ENCODE measurements at regions not wholly inside any gene's neighbourhood (a gene's known extent, or its start where the extent isn't known, plus 50 kb on each side); places are given as distances from the start of the nearest gene placed in this dataset.

DNA sequence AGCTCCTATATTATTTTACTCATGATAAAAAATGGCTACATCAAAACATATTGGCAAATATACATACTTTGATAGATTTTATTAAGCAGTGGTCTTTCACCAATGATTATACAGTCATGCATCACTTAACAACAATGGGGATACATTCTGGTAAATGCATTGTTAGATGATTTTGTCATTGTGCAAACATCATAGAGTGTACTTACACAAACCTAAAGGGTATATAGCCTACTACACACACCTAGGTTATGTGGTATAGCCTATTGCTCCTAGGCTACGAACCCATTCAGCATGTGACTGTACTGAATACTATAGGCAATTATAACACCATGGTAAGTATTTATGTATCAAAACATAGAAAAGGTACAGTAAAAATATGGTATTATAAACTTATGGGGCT is 98.9 kb upstream of the IL6 start:
- Mint-ChIP-seq H3K27me3 (ENCODE audit: low read depth in 3 of 3) (peaks cover 2 to 11% (median 4%) of the 10 kb centered on the region in 3 donors), H3K27ac (no peak overlapping the region), H3K4me3 (no peak overlapping the region), H3K4me1 (no peaks in the 10 kb centered on the region), H3K9me3 (peaks cover 0 to 2% (median 0%) of the 10 kb centered on the region in 7 donors), H3K36me3 (no peaks in the 10 kb centered on the region)
- no CpG with 5 or more reads among the region's 1 CpG for WGBS (ENCODE audit: insufficient coverage)
- no peak for DNase-seq
- Histone ChIP-seq H3K27me3 (ENCODE audit: control insufficient read depth in 2 of 2, insufficient read depth in 2 of 2, low read length in 2 of 2) (peaks cover 0 to 4% of the 10 kb centered on the region in 2 donors), H3K79me2 (ENCODE audit: insufficient read depth, low read length) (no peaks in the 10 kb centered on the region), H3K4me1 (ENCODE audit: control insufficient read depth in 1 of 2, insufficient read depth in 2 of 2, low read length in 2 of 2) (no peaks in the 10 kb centered on the region), H3K36me3 (replicated peaks in 1 of 2; ENCODE audit: control insufficient read depth in 1 of 2, insufficient read depth in 2 of 2, low read length in 2 of 2) (no peaks in the 10 kb centered on the region), H4K20me1 (ENCODE audit: insufficient read depth, low read length) (no peaks in the 10 kb centered on the region), H3K4me2 (replicated peaks; ENCODE audit: extremely low read depth, low read length, poor library complexity, severe bottlenecking) (no peak overlapping the region), H2AFZ (ENCODE audit: insufficient read depth, low read depth, low read length, poor library complexity, severe bottlenecking) (no peak overlapping the region), H3K4me3 (replicated peaks in 1 of 3; ENCODE audit: low read depth in 2 of 3, low read length in 3 of 3) (no peak overlapping the region), H3K9ac (ENCODE audit: insufficient read depth, low read length, poor library complexity, severe bottlenecking) (no peak overlapping the region), H3K9me3 (replicated peaks in 1 of 2; ENCODE audit: control insufficient read depth in 1 of 2, insufficient read depth in 1 of 2, low read length in 2 of 2) (no peaks in the 10 kb centered on the region), H3K27ac (ENCODE audit: low read depth in 1 of 2, low read length in 2 of 2) (no peak overlapping the region)
- intact Hi-C loops (cut with micrococcal nuclease) = no loop called here
- TF ChIP-seq, protein P1, sequence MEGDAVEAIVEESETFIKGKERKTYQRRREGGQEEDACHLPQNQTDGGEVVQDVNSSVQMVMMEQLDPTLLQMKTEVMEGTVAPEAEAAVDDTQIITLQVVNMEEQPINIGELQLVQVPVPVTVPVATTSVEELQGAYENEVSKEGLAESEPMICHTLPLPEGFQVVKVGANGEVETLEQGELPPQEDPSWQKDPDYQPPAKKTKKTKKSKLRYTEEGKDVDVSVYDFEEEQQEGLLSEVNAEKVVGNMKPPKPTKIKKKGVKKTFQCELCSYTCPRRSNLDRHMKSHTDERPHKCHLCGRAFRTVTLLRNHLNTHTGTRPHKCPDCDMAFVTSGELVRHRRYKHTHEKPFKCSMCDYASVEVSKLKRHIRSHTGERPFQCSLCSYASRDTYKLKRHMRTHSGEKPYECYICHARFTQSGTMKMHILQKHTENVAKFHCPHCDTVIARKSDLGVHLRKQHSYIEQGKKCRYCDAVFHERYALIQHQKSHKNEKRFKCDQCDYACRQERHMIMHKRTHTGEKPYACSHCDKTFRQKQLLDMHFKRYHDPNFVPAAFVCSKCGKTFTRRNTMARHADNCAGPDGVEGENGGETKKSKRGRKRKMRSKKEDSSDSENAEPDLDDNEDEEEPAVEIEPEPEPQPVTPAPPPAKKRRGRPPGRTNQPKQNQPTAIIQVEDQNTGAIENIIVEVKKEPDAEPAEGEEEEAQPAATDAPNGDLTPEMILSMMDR (IDR thresholded peaks at IDR 0.05) = no peak

DNA sequence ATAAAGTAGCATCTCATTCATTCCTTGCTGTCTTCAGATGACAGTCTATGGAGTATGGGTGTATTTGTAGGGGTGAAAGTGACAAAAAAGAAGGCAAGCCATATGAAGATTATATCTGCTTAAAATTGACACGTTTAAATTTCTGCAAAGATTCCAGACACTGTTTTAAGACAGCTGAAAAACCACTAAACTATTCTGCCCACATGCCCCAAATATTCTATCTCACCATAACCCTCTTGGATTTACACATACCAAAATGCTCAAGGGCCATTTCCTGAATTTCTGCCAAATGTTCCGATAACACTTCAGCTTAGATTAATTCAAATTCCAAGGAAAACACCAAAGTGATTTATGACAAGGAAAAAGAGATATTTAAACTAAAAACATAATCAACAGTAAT is 99.9 kb upstream of the IL6 start:
- H3K4me2 ChIP-seq (replicated peaks; ENCODE audit: extremely low read depth, low read length, poor library complexity, severe bottlenecking) = no peak overlapping the region
- H3K4me1 ChIP-seq (ENCODE audit: control insufficient read depth in 1 of 2, insufficient read depth in 2 of 2, low read length in 2 of 2) = no peaks in the 10 kb centered on the region
- Mint-ChIP-seq H3K27ac (no peak overlapping the region), H3K4me1 (no peaks in the 10 kb centered on the region), H3K36me3 (no peaks in the 10 kb centered on the region), H3K9me3 (peaks cover 0 to 2% (median 0%) of the 10 kb centered on the region in 7 donors), H3K4me3 (no peak overlapping the region), H3K27me3 (ENCODE audit: low read depth in 3 of 3) (peaks cover 2 to 7% (median 4%) of the 10 kb centered on the region in 3 donors)
- no peak overlapping the region for H2AFZ ChIP-seq (ENCODE audit: insufficient read depth, low read depth, low read length, poor library complexity, severe bottlenecking)
- H3K79me2 ChIP-seq (ENCODE audit: insufficient read depth, low read length) = no peaks in the 10 kb centered on the region
- H3K9ac ChIP-seq (ENCODE audit: insufficient read depth, low read length, poor library complexity, severe bottlenecking) = no peak overlapping the region
- no peak overlapping the region for H3K4me3 ChIP-seq (replicated peaks in 1 of 3; ENCODE audit: low read depth in 2 of 3, low read length in 3 of 3)
- no peaks in the 10 kb centered on the region for H3K9me3 ChIP-seq (replicated peaks in 1 of 2; ENCODE audit: control insufficient read depth in 1 of 2, insufficient read depth in 1 of 2, low read length in 2 of 2)
- intact Hi-C loops (cut with micrococcal nuclease) = no loop called here
- TF ChIP-seq, protein P1 (IDR thresholded peaks at IDR 0.05) = no peak
- no peak for DNase-seq
- H3K36me3 ChIP-seq (replicated peaks in 1 of 2; ENCODE audit: control insufficient read depth in 1 of 2, insufficient read depth in 2 of 2, low read length in 2 of 2) = no peaks in the 10 kb centered on the region
- no peak overlapping the region for H3K27ac ChIP-seq (ENCODE audit: low read depth in 1 of 2, low read length in 2 of 2)
- H4K20me1 ChIP-seq (ENCODE audit: insufficient read depth, low read length) = no peaks in the 10 kb centered on the region
- WGBS (ENCODE audit: insufficient coverage) = 100% methylated on average over 1 of the region's 2 CpGs
- H3K27me3 ChIP-seq (ENCODE audit: control insufficient read depth in 2 of 2, insufficient read depth in 2 of 2, low read length in 2 of 2) = peaks cover 0 to 4% of the 10 kb centered on the region in 2 donors

Data from CD14-positive monocyte (primary cell).